22Rv1 (cell line): ENCODE measurements at regions not wholly inside any gene's neighbourhood (a gene's known extent, or its start where the extent isn't known, plus 50 kb on each side); places are given as distances from the start of the nearest gene placed in this dataset.

Experiments used
- ZFX ChIP-seq: fragments of 450-650 bp; IDR thresholded peaks from 2 replicates; pipeline ENCODE4 v1.6.1; 2017; ENCODE audit warnings: antibody characterized with exemption, borderline replicate concordance
- TF ChIP-seq, protein P1 (sequence below): fragments of 450-650 bp; IDR thresholded peaks from 2 replicates; pipeline ENCODE4 v1.5.1; 2017; ENCODE audit warnings: mild to moderate bottlenecking

DNA sequence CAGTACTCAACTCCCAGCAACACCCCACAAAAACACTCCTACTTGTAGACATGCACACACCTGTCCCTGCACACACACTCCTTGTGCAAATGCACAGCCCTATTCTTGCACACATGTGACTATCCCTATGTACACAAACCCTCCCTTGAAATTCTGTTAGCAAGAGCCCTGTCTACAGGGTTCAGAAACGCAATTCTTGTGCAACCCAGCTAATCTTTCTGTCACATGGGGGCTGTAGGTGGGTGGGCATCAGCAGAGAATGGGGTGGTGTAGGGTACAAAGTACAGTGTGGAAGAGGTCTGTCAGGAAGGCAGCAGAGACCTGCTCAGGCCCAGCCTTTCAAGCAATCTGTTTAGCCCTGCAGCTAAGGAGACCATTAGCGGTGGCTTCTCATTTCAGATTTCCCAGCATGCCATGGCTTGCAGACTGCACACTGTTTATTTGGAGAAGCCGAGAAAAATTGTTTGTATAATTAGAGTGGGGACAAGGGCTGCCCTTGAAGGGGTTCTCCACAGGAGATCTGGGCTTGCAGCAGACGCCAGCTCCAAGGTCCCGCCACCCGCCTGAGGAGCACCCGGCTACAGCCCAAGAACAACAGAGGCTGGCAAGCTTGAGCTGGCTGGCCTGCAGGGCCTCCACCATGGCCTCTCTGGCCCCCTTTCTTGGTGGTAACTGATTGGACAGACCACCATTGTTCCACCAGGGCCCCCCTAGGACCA is 144.0 kb upstream of the PJA1 start:
- TF ChIP-seq, protein P1, sequence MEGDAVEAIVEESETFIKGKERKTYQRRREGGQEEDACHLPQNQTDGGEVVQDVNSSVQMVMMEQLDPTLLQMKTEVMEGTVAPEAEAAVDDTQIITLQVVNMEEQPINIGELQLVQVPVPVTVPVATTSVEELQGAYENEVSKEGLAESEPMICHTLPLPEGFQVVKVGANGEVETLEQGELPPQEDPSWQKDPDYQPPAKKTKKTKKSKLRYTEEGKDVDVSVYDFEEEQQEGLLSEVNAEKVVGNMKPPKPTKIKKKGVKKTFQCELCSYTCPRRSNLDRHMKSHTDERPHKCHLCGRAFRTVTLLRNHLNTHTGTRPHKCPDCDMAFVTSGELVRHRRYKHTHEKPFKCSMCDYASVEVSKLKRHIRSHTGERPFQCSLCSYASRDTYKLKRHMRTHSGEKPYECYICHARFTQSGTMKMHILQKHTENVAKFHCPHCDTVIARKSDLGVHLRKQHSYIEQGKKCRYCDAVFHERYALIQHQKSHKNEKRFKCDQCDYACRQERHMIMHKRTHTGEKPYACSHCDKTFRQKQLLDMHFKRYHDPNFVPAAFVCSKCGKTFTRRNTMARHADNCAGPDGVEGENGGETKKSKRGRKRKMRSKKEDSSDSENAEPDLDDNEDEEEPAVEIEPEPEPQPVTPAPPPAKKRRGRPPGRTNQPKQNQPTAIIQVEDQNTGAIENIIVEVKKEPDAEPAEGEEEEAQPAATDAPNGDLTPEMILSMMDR = no peak
- no peak for TF ChIP-seq ZFX
